Testis (tissue), 2 donors: ENCODE measurements at regions not wholly inside any gene's neighbourhood (a gene's known extent, or its start where the extent isn't known, plus 50 kb on each side); places are given as distances from the start of the nearest gene placed in this dataset.

Source experiments
- POLR2A ChIP-seq: fragments of 450-650 bp; IDR thresholded peaks from one replicate; pipeline ENCODE4 v1.6.1; 2017; ENCODE audit warnings: antibody characterized with exemption, mild to moderate bottlenecking, moderate library complexity
- TF ChIP-seq, protein P1 (sequence below), 3 experiments: fragments of 450-650 bp in 2 of 3; fragments of 200-600 bp in 1 of 3; sonication (generic) in 1 of 3; IDR thresholded peaks; one replicate each; pipeline ENCODE4 v1.5.1; 2016 to 2019; ENCODE audit warnings: antibody characterized with exemption in 3 of 3, mild to moderate bottlenecking in 2 of 3, moderate library complexity in 1 of 3

DNA sequence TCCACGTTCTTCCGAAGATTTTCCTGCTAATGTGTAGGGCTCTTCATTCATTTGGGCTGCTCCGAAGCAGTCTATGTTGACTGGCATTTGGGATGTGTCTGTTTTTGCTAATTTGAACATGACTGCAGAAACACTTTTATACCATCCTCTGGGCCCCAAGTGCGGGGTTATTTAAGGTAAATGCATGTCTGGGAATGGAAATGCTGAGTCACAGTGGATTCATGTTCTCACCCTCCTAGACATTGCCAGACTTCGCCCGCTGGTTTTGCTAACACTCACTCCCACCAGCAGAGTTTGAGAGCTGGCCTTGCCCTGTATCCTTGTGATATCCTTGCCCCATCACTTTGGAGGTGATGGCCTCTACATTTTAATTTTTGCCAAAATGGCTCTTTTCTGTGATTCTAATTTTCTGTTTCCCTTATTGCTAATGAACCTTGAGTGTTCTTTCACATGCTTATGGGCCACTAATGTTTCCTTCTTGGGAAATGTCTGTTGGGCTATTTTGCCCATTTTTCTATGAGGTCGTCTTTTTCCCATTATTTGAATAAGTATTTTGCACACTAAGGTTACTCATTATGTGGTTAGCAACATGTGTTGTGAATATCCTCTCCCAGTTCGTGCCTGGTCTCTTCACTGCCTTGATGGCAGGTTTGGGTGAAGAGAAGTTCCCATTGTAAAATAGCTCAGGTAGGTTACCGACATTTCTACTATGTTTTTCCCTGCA, 204.1 kb downstream of the GLI2 start:
- TF ChIP-seq, protein P1, sequence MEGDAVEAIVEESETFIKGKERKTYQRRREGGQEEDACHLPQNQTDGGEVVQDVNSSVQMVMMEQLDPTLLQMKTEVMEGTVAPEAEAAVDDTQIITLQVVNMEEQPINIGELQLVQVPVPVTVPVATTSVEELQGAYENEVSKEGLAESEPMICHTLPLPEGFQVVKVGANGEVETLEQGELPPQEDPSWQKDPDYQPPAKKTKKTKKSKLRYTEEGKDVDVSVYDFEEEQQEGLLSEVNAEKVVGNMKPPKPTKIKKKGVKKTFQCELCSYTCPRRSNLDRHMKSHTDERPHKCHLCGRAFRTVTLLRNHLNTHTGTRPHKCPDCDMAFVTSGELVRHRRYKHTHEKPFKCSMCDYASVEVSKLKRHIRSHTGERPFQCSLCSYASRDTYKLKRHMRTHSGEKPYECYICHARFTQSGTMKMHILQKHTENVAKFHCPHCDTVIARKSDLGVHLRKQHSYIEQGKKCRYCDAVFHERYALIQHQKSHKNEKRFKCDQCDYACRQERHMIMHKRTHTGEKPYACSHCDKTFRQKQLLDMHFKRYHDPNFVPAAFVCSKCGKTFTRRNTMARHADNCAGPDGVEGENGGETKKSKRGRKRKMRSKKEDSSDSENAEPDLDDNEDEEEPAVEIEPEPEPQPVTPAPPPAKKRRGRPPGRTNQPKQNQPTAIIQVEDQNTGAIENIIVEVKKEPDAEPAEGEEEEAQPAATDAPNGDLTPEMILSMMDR (IDR thresholded peaks at IDR 0.05): no peak
- no peak for TF ChIP-seq POLR2A
